Natural killer cell (primary cell): ENCODE measurements at regions not wholly inside any gene's neighbourhood (a gene's known extent, or its start where the extent isn't known, plus 50 kb on each side); places are given as distances from the start of the nearest gene placed in this dataset.

ENCODE experiments used
- ATAC-seq, 3 donors: fragments of 150-1000 bp in 2 of 3; fragments of 200-7000 bp in 1 of 3; cut with Tn5 transposase; 1 replicate in 1 of 3; 2 replicates in 2 of 3; pipeline ENCODE4 v1.10.0; 2021; ENCODE audit warnings: mild to moderate bottlenecking in 2 of 3, moderate library complexity in 2 of 3
- DNase-seq, 2 donors: peaks; one replicate each; pipeline versions ENCODE4 v3.0.0 to v3.0.0-alpha.2; 2013 to 2021; ENCODE audit warnings: mixed read lengths in 1 of 2
- H3K27ac ChIP-seq: one replicate; pipeline ENCODE4 v1.5.1; 2013; ENCODE audit warnings: mild to moderate bottlenecking, low read length
- H3K27me3 ChIP-seq: one replicate; pipeline ENCODE4 v1.6.1; 2013; ENCODE audit warnings: low read length; ENCODE audit not compliant: control insufficient read depth, insufficient read depth
- H3K36me3 ChIP-seq: one replicate; pipeline ENCODE4 v1.6.1; 2013; ENCODE audit warnings: low read length; ENCODE audit not compliant: control insufficient read depth, insufficient read depth
- H3K4me1 ChIP-seq: one replicate; pipeline ENCODE4 v1.6.1; 2013; ENCODE audit warnings: low read length; ENCODE audit not compliant: control insufficient read depth, insufficient read depth
- H3K4me3 ChIP-seq: one replicate; pipeline ENCODE4 v1.5.1; 2013; ENCODE audit warnings: low read length
- H3K9me3 ChIP-seq: one replicate; pipeline ENCODE4 v1.6.1; 2013; ENCODE audit warnings: low read length; ENCODE audit not compliant: control insufficient read depth, insufficient read depth
- H3K27ac Mint-ChIP-seq, 2 donors: one replicate each; pipeline ENCODE4 v1.8.0; 2022; ENCODE audit warnings: mild to moderate bottlenecking in 2 of 2, mixed read lengths in 2 of 2, moderate library complexity in 1 of 2
- H3K27me3 Mint-ChIP-seq, 2 donors: one replicate each; pipeline ENCODE4 v1.8.0; 2022; ENCODE audit warnings: low read depth in 2 of 2, mixed read lengths in 2 of 2
- H3K36me3 Mint-ChIP-seq: one replicate; pipeline ENCODE4 v1.8.0; 2022; ENCODE audit warnings: mixed read lengths
- H3K4me1 Mint-ChIP-seq, 2 donors: one replicate each; pipeline ENCODE4 v1.8.0; 2022; ENCODE audit warnings: mixed read lengths in 2 of 2
- H3K4me3 Mint-ChIP-seq: one replicate; pipeline ENCODE4 v1.8.0; 2022; ENCODE audit warnings: mild to moderate bottlenecking, moderate library complexity, mixed read lengths
- H3K9me3 Mint-ChIP-seq, 2 donors: one replicate each; pipeline ENCODE4 v1.8.0; 2022; ENCODE audit warnings: mixed read lengths in 2 of 2
- WGBS: methylation state at CpG from one replicate; pipeline ENCODE4 v1.1.7; 2013; ENCODE audit warnings: missing lambda C conversion rate; ENCODE audit not compliant: insufficient coverage; 5-methylcytosine and 5-hydroxymethylcytosine counted together
- intact Hi-C: fragments of 100-400 bp; cut with micrococcal nuclease; formaldehyde crosslinking; loops from one replicate; pipeline ENCODE4 v1.14.2; 2022
- TF ChIP-seq, protein P1 (sequence below): fragments of 200-600 bp; IDR thresholded peaks from one replicate; pipeline ENCODE4 v1.8.0; 2022; ENCODE audit warnings: antibody characterized with exemption

DNA sequence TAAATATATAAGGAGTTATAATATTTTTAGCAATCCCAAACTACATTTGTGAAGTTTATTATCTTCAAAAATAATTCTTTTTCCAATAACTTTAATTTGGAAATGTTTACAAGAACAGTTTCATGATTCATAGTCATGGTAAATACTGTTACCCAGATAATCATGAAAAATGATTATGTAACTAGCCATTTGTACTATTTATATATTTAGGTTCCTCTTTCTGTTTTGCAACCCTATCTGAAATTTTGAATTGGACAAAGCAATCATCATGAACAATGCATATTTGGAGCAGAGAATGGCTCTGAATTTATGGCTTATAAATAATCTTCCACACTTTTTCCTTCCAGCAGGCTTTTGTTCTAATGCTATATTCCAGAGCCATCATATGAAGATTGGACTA lies 499.7 kb downstream of the SLCO4C1 start:
- H3K27ac ChIP-seq = no peak overlapping the region
- intact Hi-C loops = no loop called here
- Mint-ChIP-seq H3K27me3 (no peaks in the 10 kb centered on the region), H3K4me1 (no peaks in the 10 kb centered on the region), H3K9me3 (peaks cover 6 to 14% of the 10 kb centered on the region in 2 donors), H3K27ac (no peak overlapping the region), H3K4me3 (no peak overlapping the region), H3K36me3 (peaks cover 6% of the 10 kb centered on the region)
- no peaks in the 10 kb centered on the region for H3K27me3 ChIP-seq
- no peaks in the 10 kb centered on the region for H3K9me3 ChIP-seq
- no peak for DNase-seq
- H3K4me3 ChIP-seq = no peak overlapping the region
- ATAC-seq = no peak
- TF ChIP-seq, protein P1, sequence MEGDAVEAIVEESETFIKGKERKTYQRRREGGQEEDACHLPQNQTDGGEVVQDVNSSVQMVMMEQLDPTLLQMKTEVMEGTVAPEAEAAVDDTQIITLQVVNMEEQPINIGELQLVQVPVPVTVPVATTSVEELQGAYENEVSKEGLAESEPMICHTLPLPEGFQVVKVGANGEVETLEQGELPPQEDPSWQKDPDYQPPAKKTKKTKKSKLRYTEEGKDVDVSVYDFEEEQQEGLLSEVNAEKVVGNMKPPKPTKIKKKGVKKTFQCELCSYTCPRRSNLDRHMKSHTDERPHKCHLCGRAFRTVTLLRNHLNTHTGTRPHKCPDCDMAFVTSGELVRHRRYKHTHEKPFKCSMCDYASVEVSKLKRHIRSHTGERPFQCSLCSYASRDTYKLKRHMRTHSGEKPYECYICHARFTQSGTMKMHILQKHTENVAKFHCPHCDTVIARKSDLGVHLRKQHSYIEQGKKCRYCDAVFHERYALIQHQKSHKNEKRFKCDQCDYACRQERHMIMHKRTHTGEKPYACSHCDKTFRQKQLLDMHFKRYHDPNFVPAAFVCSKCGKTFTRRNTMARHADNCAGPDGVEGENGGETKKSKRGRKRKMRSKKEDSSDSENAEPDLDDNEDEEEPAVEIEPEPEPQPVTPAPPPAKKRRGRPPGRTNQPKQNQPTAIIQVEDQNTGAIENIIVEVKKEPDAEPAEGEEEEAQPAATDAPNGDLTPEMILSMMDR = no peak
- no peaks in the 10 kb centered on the region for H3K4me1 ChIP-seq
- no peaks in the 10 kb centered on the region for H3K36me3 ChIP-seq

DNA sequence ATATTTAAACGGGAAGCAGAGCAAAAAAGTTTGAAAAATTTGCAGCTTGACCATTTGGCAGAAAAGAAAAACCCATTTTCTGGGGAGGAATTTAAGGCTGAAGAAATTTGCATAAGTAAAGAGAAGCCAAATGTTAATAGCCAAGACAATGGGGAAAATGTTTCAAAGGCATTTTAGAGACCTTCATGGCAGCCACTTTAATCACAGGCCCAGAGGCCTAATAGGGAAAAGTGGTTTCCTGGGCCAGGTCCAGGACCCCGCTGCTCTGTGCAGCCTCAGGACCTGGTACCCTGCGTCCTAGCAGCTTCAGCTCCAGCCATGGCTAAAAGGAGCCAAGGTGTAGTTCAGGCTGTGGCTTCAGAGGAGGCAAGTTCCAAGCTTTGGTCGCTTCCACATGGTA lies 507.3 kb downstream of the SLCO4C1 start:
- Mint-ChIP-seq H3K27me3 (no peaks in the 10 kb centered on the region), H3K4me1 (no peaks in the 10 kb centered on the region), H3K27ac (no peak overlapping the region), H3K36me3 (peaks cover 6% of the 10 kb centered on the region), H3K4me3 (no peak overlapping the region), H3K9me3 (peaks cover 8 to 22% of the 10 kb centered on the region in 2 donors)
- no peaks in the 10 kb centered on the region for H3K9me3 ChIP-seq
- H3K36me3 ChIP-seq = no peaks in the 10 kb centered on the region
- ATAC-seq = no peak
- H3K4me1 ChIP-seq = no peaks in the 10 kb centered on the region
- intact Hi-C loops = no loop called here
- 72% methylated on average over 4 of the region's 4 CpGs for WGBS
- no peak overlapping the region for H3K4me3 ChIP-seq
- no peaks in the 10 kb centered on the region for H3K27me3 ChIP-seq
- TF ChIP-seq, protein P1 = no peak
- H3K27ac ChIP-seq = no peak overlapping the region
- DNase-seq = no peak

GRCh38 chr5:101785090-101785489 lies 511.0 kb downstream of the SLCO4C1 start:
- TF ChIP-seq, protein P1 = no peak
- 62% methylated on average over 2 of the region's 2 CpGs for WGBS
- Mint-ChIP-seq H3K9me3 (peaks cover 7% of the 10 kb centered on the region in 2 donors), H3K27me3 (no peaks in the 10 kb centered on the region), H3K27ac (no peak overlapping the region), H3K4me1 (no peaks in the 10 kb centered on the region), H3K4me3 (no peak overlapping the region), H3K36me3 (no peaks in the 10 kb centered on the region)
- Histone ChIP-seq H3K4me3 (no peak overlapping the region), H3K9me3 (peaks cover 3% of the 10 kb centered on the region), H3K36me3 (no peaks in the 10 kb centered on the region), H3K4me1 (no peaks in the 10 kb centered on the region), H3K27ac (no peak overlapping the region), H3K27me3 (no peaks in the 10 kb centered on the region)
- DNase-seq (no peak), ATAC-seq (no peak)
- intact Hi-C loops = no loop called here

- Mint-ChIP-seq H3K36me3 (no peaks in the 10 kb centered on the region), H3K27me3 (no peaks in the 10 kb centered on the region), H3K9me3 (peaks cover 6 to 7% of the 10 kb centered on the region in 2 donors), H3K4me3 (no peak overlapping the region), H3K4me1 (no peaks in the 10 kb centered on the region), H3K27ac (no peak overlapping the region)
- Histone ChIP-seq H3K36me3 (no peaks in the 10 kb centered on the region), H3K9me3 (peaks cover 3% of the 10 kb centered on the region), H3K27me3 (no peaks in the 10 kb centered on the region), H3K27ac (no peak overlapping the region), H3K4me3 (no peak overlapping the region), H3K4me1 (no peaks in the 10 kb centered on the region)
- TF ChIP-seq, protein P1 = no peak
- no peak for ATAC-seq
- no peak for DNase-seq
- WGBS = 62% methylated on average over 26 of the region's 26 CpGs
- intact Hi-C loops = no loop called here
These were observed 512.7 kb downstream of the SLCO4C1 start for GRCh38 chr5:101783241-101784013.
